GM18517 (cell line): ENCODE measurements at regions not wholly inside any gene's neighbourhood (a gene's known extent, or its start where the extent isn't known, plus 50 kb on each side); places are given as distances from the start of the nearest gene placed in this dataset.
A peak's percentile ranks its signal among the peaks of the same experiment; 100 is the strongest.

Source experiments
- ATAC-seq: cut with Tn5 transposase; IDR thresholded peaks from one replicate; pipeline ENCODE4 v1.9.1; 2021; ENCODE audit warnings: mild to moderate bottlenecking, moderate library complexity; ENCODE audit not compliant: unreplicated experiment

DNA sequence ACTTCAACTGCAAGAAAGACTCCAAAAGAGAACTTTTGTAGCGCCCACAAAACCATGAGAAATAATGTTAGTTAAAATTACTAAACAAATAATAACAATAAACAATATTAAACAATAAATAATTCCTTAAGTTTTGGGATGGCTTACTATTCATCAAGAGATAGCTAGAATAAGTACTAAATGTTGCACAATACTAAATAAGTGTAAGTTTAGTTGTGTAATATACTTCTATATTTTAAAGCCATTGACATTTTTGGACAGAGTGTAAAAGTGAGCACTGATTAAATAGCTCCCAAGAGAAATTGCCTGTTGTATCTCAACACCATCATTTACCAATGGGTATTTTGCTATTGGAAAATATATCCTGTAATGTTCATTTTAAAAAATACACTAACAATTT, 166.7 kb downstream of the ALG10 start:
- no peak for ATAC-seq

DNA sequence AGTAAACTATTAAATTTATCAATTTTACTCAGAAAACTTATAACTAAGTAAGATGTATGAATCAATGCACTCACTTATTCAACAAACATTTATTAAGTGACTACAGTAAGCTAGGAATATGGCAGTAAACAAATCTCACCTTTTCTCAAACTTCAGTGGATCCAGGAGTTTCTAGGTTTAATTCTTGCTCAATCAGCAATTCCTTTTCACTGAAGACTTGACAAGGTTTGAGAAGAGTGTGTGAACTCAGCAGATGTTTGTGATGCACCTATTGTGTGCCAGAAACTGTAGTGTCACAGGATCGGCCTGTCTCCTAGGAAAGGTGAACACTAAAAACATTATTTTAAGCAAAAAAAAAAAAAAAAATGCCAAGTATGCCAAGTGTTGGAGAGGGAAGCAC, 167.8 kb downstream of the ALG10 start:
- ATAC-seq, result no peak

DNA sequence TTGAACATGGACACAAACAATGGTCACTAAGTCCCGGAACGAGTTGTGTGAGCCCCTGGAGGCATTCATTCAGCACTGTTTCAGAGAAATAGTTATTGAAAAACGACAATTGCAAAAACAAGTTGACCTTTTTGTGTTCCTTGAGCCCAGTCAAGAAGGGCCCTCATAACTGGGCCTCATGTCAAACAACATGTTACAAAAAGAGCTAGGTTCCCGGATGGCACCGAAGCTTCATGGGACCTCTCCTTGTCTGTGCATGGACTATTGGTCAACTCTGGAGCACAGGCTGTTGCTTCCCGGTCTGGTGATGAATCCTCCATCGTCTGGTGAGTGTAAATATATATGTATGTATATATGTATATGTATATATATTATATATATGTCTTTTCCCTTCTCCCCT, 176.6 kb downstream of the ALG10 start:
- no peak for ATAC-seq

DNA sequence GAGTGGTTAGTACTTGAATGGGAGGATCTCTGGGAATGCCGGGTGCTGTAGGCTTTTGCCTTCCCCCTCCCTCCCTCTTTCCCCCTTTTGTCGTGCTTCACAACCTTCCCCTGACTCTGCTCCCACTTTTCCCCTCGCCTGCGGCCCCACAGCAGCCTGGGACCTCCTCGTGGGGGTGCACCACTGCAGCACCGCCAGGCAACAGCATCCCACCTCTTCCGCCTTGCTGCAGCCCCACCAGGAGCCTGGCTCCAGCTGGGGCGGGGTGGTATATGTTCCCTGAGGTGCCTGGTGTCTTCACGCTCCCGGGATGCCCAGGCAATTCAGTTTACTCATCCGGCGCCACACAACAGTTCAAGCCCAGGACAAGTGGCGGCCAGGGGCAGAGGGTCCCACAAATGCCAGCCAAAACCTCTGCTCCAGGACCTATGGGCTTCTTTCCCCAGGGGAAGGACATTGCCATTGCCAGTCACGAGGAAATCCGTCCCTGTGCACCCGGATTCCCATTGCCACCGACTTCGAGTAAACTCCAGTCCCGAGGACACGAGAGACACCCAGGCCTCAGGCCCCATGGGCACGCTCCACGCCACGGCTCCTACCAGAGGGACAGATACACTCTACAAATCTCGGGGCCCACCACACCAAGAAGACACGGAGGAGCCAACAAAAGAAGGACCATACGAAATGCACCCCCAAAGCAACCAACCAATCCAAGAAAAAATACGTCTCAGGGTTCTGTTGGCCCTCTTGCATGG, 181.7 kb downstream of the ALG10 start:
- no peak for ATAC-seq

DNA sequence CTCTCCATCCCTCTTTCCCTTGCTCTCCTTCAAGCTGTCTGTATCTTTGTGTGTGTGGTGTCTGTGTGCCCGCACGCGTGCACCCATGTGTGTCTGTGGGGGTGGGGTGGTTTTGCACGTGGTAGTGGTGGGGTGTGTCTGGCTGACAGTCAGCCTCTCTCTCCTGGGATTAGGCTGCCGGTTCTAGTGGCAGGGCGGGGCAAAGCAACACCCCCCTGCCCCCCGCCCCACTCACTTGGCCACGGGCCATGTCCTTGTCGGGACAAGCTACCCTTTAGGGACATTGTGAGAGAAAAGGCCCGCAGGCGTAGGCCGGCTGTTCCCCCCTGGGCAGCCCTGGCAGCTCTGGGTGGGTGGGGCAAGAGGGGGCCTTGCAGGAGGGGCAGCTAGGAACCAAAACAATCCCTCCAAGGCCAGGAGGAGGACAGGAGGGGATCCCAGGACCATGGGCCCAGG, 182.6 kb downstream of the ALG10 start:
- ATAC-seq, result no peak

DNA sequence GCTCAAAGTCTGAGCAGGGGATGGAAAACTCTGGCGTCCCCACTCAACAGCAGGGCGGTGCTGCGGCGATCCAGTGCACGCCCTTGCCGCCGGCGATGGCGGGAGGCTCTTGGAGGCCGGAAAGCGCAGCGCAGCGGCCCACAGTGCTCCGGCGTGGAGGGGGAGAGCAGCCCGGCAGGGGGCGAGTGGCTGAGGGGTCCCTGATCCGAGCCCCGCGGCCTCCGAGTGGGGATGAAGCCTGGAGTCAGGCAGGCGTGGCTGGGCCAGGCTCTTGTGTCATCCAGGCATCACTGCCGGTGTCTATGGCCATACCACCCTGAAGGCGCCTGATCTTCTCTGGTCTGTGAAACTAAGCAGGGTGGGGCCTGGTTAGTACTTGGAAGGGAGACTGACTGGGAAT, 183.1 kb downstream of the ALG10 start:
- no peak for ATAC-seq

DNA sequence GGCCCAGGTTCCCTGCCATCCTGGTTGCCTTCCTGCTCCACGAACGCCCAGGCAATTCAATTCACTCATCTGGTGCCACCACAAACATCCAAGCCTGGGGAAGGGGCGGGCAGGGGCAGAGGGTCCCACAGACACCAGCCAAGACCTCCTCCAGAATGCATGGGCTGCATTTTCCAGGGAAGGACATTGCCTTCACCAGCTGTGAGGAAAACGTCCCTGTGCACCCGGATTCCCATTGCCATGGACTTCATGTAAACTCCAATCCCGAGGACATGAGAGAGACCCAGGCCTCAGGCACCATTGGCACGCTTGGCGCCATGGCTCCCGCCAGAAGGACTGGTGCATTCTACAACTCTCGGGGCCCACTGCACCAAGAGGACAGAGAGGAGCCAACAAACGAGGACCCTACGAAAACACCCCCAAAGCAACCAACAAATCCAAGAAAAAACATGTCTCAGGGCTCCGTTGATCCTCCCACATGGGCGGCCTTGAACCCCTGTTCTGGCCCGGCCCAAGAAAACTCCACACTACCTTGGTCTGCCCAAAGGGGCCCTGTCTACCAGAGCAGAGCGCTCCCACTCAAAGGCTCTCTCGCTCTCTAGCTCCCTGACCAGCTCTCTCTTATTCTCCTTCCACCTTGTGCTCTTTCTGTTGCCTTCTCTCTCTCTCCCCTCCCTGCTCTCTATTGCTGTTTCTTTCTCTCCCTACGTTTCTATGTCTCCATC, 183.9 kb downstream of the ALG10 start:
- ATAC-seq, result no peak

DNA sequence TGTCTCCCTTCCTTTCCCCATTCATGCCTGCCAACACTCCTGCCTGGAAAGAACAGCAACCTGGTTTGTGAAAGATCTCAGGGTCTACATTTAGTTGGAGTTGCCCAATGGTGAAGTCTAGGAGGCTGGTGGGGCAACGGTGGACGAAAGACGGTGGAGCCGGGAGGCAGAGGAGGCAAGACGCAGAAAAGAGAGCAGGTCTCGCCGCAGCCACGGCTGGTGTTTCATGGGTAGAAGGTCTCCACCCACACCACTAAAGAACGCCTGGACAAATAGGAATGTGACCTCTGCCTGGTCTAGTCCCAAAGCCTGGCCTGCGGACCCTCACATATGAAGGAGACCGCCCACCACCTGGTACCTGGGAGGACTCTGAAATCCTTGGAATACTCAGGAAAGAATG, 185.6 kb downstream of the ALG10 start:
- no peak for ATAC-seq

DNA sequence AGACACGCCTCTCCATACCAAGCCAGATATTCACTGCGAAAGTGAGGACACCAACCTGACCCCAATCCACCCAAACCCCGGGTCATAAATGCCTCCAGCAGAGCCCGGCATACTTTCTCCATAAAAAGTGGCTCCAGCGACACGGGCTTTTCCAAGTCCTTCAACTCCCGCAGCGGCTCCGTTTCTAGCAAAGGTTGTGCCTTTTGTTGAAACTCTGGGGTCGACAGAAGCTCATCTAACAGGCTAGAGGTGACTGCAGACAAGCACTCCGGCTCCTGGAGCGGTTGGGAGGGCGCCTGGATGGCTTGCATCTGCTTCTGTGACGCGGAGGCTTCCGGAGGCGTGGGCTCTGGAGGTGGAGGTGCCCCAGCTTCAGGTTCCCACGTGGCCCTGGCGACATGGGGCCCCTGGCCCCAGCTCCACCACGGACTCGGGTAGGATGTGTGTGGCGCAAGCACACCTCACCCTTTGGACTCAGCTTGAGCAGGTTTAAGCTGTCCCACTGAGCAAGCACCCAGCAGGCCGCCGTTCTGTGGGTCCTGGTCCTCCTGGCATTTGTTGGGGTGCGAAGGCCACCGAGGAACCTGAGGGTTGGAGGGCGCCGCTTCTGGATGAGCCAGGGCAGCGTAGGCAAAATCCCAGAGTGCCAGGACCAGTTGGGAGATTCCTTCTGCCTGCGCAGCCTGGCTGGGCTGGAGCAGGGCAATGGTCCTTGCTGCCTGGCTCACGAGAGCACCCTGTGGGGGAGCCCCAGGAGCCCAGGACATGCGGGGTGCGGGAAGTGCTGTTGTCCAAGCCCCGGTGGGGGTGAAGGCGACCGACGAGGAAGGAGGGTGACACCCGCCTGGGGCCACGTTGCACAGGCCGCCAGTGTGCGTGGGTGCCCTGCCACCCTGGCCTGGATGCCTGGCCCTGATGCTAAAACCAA, 186.3 kb downstream of the ALG10 start:
- ATAC-seq, result no peak

DNA sequence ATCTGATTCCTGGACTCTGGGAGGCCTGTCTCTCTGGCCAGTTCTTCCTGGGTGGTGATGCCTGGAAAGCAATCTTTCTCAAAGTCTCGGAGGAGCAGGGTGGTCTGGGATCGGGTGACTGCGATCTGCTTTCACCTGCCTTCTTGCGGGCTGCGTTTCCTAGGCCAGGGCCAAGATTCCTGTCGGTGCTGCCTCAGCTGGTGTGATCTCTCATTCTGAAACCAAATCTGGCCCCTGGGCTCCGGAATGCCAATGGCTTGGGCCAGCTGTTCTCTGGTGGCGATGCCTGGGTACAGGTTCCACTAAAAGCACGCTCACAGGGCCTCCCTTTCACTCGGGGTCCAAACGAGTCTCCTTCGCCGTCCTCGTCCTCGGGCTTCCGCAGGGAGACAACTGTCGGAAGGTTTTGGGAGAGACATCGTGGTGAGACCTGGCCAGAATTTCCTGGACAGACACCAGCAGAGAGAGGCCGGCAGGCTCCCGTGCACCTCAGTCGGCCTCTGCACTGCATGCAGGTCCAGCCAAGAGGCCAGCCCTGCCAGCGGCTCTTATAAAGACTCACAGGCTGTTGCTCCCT, 187.1 kb downstream of the ALG10 start:
- ATAC-seq, result no peak

DNA sequence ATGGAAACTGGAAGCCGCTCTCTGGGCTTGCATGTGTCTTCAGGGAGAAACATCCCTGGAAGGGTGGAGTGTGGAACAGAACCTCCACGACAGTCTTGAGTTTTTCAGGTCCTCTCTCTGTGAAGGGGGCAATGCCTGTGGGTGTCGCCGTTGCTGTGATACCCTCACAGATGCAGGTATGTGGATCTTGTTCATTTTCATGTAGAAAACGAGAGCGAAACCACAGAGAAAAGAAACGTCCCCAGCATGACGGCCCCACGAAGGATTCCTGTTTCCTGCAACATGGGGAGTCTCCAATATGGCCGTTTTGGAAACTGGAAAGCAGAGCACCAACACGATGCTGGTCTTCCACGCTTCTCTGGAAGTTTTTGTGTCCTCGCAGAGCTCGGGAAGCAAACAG, 187.9 kb downstream of the ALG10 start:
- ATAC-seq, result no peak

DNA sequence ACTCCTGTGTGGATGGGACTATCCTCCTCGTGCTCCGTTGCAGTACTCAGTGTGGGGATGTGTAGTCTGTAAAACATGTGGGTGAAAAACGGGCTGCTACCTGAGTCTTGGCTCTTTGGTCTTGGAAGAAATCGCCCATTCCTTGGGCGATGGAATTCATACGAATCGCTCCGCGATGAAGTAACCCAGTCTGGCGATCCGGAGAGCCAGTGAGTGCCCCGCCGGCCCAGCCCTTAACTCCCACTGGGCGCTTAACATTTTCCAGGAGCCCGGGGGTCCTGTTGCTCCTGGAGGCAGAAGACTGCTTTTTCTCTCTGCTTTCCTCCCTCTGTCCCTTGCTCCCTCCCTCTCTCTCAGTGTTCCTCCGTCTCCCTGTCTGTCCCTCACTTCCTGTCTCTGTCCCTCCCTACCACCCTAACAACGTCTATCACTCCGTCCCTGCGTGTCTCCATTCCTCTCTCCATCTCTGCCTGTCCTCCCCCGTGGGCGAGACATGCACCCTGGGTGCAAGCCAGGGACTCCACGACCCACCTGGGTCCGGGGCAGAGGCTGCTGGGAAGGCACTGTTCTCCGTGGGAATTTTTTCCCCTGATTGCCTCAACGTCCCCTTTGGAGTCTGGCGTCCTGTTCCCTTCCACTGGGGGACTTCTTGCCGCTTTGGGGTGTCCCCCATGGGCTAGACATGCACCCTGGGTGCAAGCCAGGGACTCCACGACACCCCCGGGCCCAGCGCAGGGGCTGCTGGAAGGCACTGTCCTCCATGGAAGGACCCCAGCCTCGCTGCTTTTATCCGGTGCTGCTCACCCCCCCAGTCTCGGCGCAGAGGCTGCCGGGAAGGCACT, 188.6 kb downstream of the ALG10 start:
- no peak for ATAC-seq

DNA sequence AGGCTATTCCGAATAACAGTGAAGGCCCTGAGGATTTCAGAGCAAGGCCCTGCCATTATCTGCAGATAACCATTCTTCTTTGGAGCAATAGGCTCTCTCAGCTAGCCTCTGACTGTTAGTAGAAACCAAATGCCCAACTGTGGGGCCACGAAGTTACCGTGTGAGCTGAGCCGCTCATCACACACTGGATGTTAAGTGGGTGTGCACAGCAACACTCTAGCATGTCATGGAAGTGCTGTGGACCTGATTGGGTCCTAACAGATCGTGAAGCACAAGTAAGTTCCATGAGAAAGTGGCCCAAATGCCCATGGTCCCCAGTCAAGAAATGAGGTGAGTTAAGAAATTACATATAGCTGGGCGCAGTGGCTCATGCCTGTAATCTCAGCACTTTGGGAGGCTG, 190.4 kb downstream of the ALG10 start:
- ATAC-seq, result no peak

DNA sequence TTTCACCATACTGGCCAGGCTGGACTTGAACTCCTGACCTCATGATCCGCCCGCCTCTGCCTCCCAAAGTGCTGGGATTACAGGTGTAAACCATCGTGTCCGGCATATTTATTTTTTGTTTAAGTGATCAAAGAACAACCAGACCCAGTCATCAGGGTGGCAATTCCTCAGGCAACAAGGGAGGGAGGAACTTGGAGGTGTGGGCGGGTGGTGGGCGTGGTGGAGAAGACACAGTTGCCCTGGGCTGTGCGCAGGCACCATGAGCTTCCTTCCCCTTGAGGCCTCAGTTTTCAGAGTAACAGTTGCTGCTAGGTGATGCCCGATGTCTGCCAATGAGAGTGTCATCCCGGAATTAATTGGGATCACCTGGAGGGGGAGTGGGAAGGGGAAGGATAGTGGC, 191.7 kb downstream of the ALG10 start:
- ATAC-seq, result no peak

DNA sequence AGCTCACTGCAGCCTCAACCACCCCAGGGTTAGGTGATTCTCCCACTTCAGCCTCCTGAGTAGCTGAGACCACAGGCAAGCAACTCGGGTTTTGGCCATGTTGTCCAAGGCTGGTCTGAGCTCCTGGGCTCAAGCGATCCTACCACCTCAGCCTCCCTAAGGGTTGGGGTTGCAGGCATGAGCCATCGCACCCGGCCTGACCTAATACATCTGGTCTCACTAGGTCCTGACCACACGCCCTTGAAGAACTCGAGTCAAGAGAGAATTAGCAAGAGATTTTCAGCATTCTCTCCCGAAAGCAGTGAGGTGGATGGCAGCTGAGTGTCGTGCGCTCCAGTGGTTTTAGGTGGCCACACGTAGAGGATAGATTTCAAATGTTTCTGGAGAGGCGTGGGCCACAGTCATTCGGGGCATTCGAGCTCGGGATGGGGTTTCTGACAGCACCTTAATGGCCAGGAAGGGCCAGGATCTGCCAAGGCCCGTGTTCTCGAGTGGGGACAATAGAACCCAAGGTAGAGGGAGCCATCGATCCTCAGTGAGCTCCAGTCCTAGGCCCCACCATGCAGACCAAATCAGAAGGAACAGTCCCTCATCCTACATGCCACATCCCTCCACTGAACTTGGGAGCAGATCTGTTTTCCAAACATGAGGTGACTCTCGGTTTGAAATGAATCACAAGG, 193.1 kb downstream of the ALG10 start:
- no peak for ATAC-seq

DNA sequence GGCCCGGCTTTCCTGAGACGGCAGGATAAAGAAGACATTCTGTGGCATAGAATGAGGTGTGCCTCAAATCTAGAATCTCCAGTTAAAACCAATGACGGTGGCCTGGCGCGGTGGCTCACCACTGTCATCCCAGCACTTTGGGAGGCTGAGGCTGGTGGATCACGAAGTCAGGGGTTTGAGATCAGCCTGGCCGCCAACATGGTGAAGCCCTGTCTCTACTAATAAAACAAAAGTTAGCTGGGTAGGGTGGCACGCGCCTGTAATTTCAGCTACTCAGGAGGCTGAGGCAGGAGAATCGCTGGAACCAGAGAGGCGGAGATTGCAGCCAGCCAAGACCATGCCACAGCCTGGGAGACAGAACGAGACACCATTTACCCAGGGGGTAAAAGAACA, 193.6 kb downstream of the ALG10 start:
- no peak for ATAC-seq

DNA sequence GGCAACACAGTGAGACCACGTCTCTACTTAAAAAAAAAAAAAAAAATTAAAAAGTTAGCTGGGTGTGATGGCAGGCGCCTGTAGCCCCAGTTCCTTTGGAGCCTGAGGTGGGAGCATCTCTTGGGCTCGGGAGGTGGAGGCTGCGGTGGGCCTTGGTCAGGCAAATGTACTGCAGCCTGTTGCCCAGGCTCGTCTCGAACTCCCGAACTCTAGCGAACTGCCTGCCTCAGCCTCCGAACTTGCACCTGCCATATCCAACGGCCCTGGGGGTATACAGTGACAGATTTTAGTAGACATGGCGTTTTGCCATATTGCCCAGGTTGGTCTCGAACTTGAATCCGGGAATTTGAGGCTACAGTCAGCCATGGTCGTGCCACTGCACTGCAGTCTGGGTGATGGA, 195.4 kb downstream of the ALG10 start:
- no peak for ATAC-seq

DNA sequence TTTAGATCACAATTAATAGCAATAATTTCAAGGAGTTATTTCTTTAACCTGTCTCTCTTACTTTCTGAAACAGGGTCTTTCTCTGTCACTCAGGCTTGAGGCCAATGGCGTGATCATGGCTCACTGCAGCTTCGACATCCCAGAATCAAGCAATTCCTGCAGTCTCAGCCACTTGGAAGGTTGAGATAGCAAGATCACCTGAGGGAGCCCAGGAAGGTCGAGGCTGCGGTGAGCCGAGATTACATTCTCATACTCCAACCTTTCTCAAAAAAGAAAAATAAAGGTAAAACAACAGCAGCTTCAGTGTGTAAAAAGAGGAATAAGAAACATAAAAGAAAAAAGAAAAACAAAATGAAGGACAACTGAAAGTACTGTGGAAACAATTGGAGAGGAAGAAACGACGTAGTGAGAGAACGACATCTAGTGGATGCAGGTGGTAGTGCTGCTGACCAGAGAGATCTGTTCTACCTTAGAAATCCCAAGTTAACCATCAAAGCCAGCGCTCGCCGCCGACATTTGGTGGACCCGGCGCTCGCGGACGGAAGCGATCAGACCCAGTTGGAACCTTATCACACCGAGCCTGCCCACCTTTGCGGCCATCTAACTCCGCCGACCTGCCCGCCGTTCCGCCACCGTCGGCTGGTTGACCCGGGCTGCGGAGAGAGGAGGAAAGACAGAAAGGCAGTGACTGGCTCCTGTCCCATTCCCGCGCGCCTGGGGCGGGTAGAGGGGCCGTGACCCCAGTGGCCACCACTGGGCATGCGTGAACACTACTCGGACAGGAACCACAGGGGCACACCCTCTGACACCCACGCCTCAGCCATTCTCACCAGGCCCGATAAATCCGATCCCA, 196.1 kb downstream of the ALG10 start:
- peak; percentile 92 for ATAC-seq
